GM23248 (cell line): ENCODE measurements at regions not wholly inside any gene's neighbourhood (a gene's known extent, or its start where the extent isn't known, plus 50 kb on each side); places are given as distances from the start of the nearest gene placed in this dataset.

Source experiments
- DNase-seq: peaks from one replicate; pipeline ENCODE4 v3.0.0-alpha.2; 2015
- H2AFZ ChIP-seq: fragments of 200-600 bp; sonication (generic); 2 replicates; pipeline ENCODE4 v1.6.1; 2016; ENCODE audit warnings: antibody characterized with exemption
- H3F3A ChIP-seq: fragments of 200-600 bp; sonication (generic); 2 replicates; pipeline ENCODE4 v1.6.1; 2016; ENCODE audit warnings: mild to moderate bottlenecking, antibody characterized with exemption, mixed run types; ENCODE audit not compliant: insufficient read depth
- H3K27ac ChIP-seq: fragments of 200-600 bp; sonication (generic); 2 replicates; pipeline ENCODE4 v1.5.1; 2016; ENCODE audit warnings: mild to moderate bottlenecking
- H3K27me3 ChIP-seq: fragments of 200-600 bp; sonication (generic); replicated peaks from 2 replicates; pipeline ENCODE4 v1.6.1; 2016; ENCODE audit warnings: mild to moderate bottlenecking; ENCODE audit not compliant: insufficient read depth
- H3K36me3 ChIP-seq: fragments of 200-600 bp; sonication (generic); 2 replicates; pipeline ENCODE4 v1.6.1; 2016; ENCODE audit warnings: low read depth, mild to moderate bottlenecking
- H3K4me1 ChIP-seq: fragments of 200-600 bp; sonication (generic); 2 replicates; pipeline ENCODE4 v1.6.1; 2016; ENCODE audit warnings: mild to moderate bottlenecking; ENCODE audit not compliant: insufficient read depth
- H3K4me2 ChIP-seq: fragments of 200-600 bp; sonication (generic); one replicate; pipeline ENCODE4 v1.6.1; 2016; ENCODE audit warnings: mild to moderate bottlenecking; ENCODE audit not compliant: unreplicated experiment
- H3K4me3 ChIP-seq: fragments of 200-600 bp; sonication (generic); 2 replicates; pipeline ENCODE4 v1.5.1; 2016; ENCODE audit warnings: mild to moderate bottlenecking
- H3K79me2 ChIP-seq: fragments of 200-600 bp; sonication (generic); 2 replicates; pipeline ENCODE4 v1.6.1; 2016; ENCODE audit warnings: mild to moderate bottlenecking; ENCODE audit not compliant: insufficient read depth
- H3K9ac ChIP-seq: fragments of 200-600 bp; sonication (generic); 2 replicates; pipeline ENCODE4 v1.6.1; 2016; ENCODE audit warnings: mild to moderate bottlenecking
- H3K9me2 ChIP-seq: fragments of 200-600 bp; sonication (generic); 2 replicates; pipeline ENCODE4 v1.6.1; 2016; ENCODE audit warnings: mixed run types, mild to moderate bottlenecking, moderate library complexity; ENCODE audit not compliant: insufficient read depth
- H3K9me3 ChIP-seq: fragments of 200-600 bp; sonication (generic); one replicate; pipeline ENCODE4 v1.6.1; 2017; ENCODE audit warnings: low read depth
- H4K20me1 ChIP-seq: fragments of 200-600 bp; sonication (generic); 2 replicates; pipeline ENCODE4 v1.6.0; 2016; ENCODE audit not compliant: insufficient read depth
- EZH2 ChIP-seq: fragments of 200-600 bp; sonication (generic); IDR thresholded peaks from 2 replicates; pipeline ENCODE4 v1.6.1; 2018; ENCODE audit warnings: antibody characterized with exemption, mild to moderate bottlenecking; ENCODE audit not compliant: insufficient read depth, poor library complexity, severe bottlenecking
- EZH2phosphoT487 ChIP-seq: fragments of 200-600 bp; sonication (generic); IDR thresholded peaks from 2 replicates; pipeline ENCODE4 v1.6.1; 2018; ENCODE audit warnings: antibody characterized with exemption, moderate library complexity, mild to moderate bottlenecking, low read depth; ENCODE audit not compliant: insufficient read depth
- WGBS, 2 experiments: methylation state at CpG; one replicate each; pipeline ENCODE4 v1.1.6; 2015 to 2017; ENCODE audit warnings: low lambda C conversion rate in 2 of 2, low coverage in 1 of 2; ENCODE audit errors: missing lambda C conversion rate in 2 of 2; 5-methylcytosine and 5-hydroxymethylcytosine counted together
- in situ Hi-C: fragments of 300-500 bp; cut with MboI; formaldehyde crosslinking; loops from 2 replicates; pipeline ENCODE4 v1.15.0; 2020

DNA sequence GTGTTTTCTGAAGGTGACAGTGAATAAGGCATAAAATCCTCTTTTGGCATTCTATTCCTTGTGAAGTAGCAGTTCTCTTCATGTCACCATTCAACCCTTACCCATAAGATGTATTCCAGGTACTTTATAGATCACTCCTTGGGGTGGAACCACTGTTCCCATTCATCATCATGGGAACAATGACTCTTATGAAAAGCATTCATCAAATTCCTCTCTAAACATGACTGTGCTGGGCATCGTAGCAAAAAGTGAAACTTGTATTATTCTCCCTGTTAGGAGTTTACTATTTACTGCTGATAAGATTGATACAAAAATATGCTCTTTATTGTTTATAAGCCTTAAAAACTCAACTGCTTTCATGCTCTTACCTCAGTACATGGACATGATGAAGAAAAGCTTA is 793.4 kb downstream of the LIG4 start:
- no peaks in the 10 kb centered on the region for H3K36me3 ChIP-seq
- 0 out of 2 replicates have a peak, but pooled peaks cover 4% of the 10 kb centered on the region for H3K9me2 ChIP-seq
- H3K4me2 ChIP-seq = peak overlapping the region; percentile 92
- H3K9ac ChIP-seq = peak overlapping the region; percentile 37; the same call in 1 of the 2 replicates
- no peaks in the 10 kb centered on the region for H3K27me3 ChIP-seq
- no peak overlapping the region for H3K27ac ChIP-seq
- peaks cover 16% of the 10 kb centered on the region for H3K79me2 ChIP-seq
- peaks cover 23% of the 10 kb centered on the region for H3K4me1 ChIP-seq
- H3K9me3 ChIP-seq = no peaks in the 10 kb centered on the region
- no peaks in the 10 kb centered on the region for H4K20me1 ChIP-seq
- TF ChIP-seq EZH2phosphoT487 (no peak), EZH2 (no peak)
- peak overlapping the region; percentile 40 for H3K4me3 ChIP-seq
- WGBS, 2 experiments = 4 to 11% methylated on average over 1 of the region's 1 CpG
- DNase-seq = peak; percentile 66
- H3F3A ChIP-seq = peaks cover 7% of the 10 kb centered on the region; the same call in 1 of the 2 replicates
- in situ Hi-C loops = no loop called here
- peak overlapping the region; percentile 33; the same call in 1 of the 2 replicates for H2AFZ ChIP-seq

DNA sequence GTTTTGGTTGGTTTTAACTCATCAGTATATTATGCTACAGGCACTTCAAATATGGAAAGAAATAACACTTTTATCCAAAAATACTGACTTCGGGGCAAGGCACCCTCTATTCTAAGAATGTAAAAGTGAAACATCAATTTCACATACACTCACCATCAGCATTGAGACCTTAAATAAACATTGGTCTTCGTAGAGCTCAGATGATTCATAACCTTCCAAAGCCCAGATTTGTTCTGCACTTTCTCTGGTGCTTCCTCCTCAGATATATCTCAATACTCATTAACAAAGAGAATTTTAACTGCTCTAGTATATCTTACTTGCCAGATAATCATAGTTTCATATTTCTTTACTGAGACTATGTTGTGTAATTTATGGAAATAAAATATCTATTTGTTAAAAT is 794.3 kb downstream of the LIG4 start:
- WGBS, 2 experiments = 26 to 31% methylated on average over 2 of the region's 2 CpGs
- in situ Hi-C loops = no loop called here
- Histone ChIP-seq H3K4me3 (peak overlapping the region; percentile 48), H3K4me2 (peak overlapping the region; percentile 92), H3K79me2 (peaks cover 16% of the 10 kb centered on the region), H3K9ac (no peak overlapping the region), H3K9me3 (no peaks in the 10 kb centered on the region), H3K27ac (peak overlapping the region; percentile 5; the same call in 1 of the 2 replicates), H3K4me1 (peaks cover 23% of the 10 kb centered on the region), H3F3A (peaks cover 7% of the 10 kb centered on the region; the same call in 1 of the 2 replicates), H3K9me2 (0 out of 2 replicates have a peak, but pooled peaks cover 4% of the 10 kb centered on the region), H4K20me1 (no peaks in the 10 kb centered on the region), H2AFZ (no peak overlapping the region), H3K36me3 (no peaks in the 10 kb centered on the region), H3K27me3 (no peaks in the 10 kb centered on the region)
- DNase-seq = peak; percentile 77
- TF ChIP-seq EZH2 (no peak), EZH2phosphoT487 (no peak)

DNA sequence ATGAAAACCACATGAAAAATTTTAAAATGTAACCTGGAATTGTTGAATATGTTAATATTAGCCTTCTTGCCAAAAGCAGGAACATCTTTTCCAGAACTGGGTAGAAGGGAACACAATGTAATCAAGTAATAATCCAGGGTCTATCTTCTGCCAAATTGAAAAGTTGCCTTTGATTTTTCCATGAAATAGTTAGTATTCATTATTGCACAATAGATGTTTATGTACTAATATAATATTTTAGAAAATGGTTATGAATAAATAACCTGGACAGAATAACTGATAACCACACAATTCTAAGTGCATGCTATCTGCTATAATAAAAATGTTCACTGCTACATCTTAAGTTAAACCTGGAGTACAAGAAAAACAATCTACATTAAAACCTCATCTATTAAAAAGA is 802.3 kb downstream of the LIG4 start:
- no peaks in the 10 kb centered on the region for H3F3A ChIP-seq
- DNase-seq = no peak
- no peak overlapping the region for H3K27ac ChIP-seq
- no peaks in the 10 kb centered on the region for H3K9me3 ChIP-seq
- H3K4me1 ChIP-seq = no peaks in the 10 kb centered on the region
- no peak for TF ChIP-seq EZH2phosphoT487
- no peak for TF ChIP-seq EZH2
- H3K4me2 ChIP-seq = no peak overlapping the region
- H3K36me3 ChIP-seq = no peaks in the 10 kb centered on the region
- H3K9ac ChIP-seq = no peak overlapping the region
- no peaks in the 10 kb centered on the region for H3K27me3 ChIP-seq
- no peak overlapping the region for H2AFZ ChIP-seq
- in situ Hi-C loops = no loop called here
- H4K20me1 ChIP-seq = no peaks in the 10 kb centered on the region
- no peak overlapping the region for H3K4me3 ChIP-seq
- peaks cover 4% of the 10 kb centered on the region; the same call in 1 of the 2 replicates for H3K79me2 ChIP-seq
- H3K9me2 ChIP-seq = no peaks in the 10 kb centered on the region

DNA sequence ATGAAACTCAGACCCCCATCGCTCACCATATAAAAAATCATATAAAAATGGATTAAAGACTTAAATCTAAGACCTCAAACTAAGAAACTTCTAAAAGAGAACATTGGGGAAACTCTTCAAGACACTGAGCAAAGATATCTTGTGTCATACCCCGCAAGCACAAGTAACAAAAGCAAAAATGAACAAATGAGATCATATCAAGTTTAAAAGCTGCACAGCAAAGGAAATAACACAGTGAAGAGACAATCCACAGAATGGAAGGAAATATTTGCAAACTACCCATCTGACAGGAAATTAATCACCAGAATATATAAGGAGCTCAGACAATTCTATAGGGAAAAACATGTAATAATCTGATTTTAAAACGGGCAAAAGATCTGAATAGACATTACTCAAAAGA is 808.3 kb downstream of the LIG4 start:
- H3K9ac ChIP-seq = no peak overlapping the region

DNA sequence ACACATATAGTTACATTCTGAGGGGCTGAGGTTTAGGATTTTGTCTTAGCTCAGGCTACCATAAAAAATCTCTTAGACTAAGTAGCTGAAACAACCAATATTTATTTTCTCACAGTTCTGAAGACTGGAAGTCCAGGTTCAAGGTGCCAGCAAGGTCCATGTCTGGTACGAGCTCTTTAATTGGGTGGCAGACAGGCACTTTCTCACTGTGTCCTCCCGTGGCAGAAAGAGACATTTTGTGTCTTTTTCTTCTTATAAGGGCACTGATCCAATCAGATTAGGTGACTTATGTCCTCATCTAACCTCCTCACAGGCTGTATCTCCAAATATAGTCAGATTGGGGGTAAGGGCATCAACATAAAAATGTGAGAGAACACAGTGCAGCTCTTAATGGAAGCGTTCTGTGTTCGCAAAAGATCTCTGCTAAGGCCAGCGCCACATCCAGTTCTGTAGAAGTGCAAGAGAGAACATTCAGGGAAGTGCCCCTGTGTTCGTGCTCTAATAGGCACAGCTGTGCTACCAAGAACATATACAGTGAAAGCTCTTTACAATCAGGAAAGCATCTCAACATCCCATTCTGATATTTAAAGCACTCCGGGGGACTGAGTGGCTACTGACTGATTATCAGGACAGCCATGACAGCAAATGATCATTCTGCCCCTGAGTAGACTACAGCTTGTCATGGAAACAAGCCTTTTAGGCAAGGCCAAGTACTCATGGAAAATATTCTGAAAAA is 819.2 kb downstream of the LIG4 start:
- in situ Hi-C loops = no loop called here
- Histone ChIP-seq H4K20me1 (no peaks in the 10 kb centered on the region), H3K9ac (no peak overlapping the region), H2AFZ (no peak overlapping the region), H3K9me3 (no peaks in the 10 kb centered on the region), H3F3A (no peaks in the 10 kb centered on the region), H3K4me1 (no peaks in the 10 kb centered on the region), H3K27ac (no peak overlapping the region), H3K36me3 (no peaks in the 10 kb centered on the region), H3K27me3 (no peaks in the 10 kb centered on the region), H3K4me3 (no peak overlapping the region), H3K9me2 (0 out of 2 replicates have a peak, but pooled peaks cover 4% of the 10 kb centered on the region), H3K79me2 (0 out of 2 replicates have a peak, but pooled peaks cover 4% of the 10 kb centered on the region), H3K4me2 (no peak overlapping the region)
- no peak for DNase-seq
- WGBS, 2 experiments = 76 to 80% methylated on average over 7 of the region's 7 CpGs
- TF ChIP-seq EZH2phosphoT487 (no peak), EZH2 (no peak)

More for the DNA sequence above, 808.3 kb downstream of the LIG4 start:
- H2AFZ ChIP-seq = no peak overlapping the region
- H3K27ac ChIP-seq = no peak overlapping the region
- no peak overlapping the region for H3K4me3 ChIP-seq
- no peak overlapping the region for H3K4me2 ChIP-seq
- in situ Hi-C loops = no loop called here
- DNase-seq = no peak
- H3K27me3 ChIP-seq = no peaks in the 10 kb centered on the region
- peaks cover 5% of the 10 kb centered on the region for H3K9me3 ChIP-seq
- 91 to 92% methylated on average over 3 of the region's 3 CpGs for WGBS, 2 experiments
- TF ChIP-seq EZH2phosphoT487 (no peak), EZH2 (no peak)
- H3K79me2 ChIP-seq = peaks cover 27% of the 10 kb centered on the region
- no peaks in the 10 kb centered on the region for H3K4me1 ChIP-seq
- H3F3A ChIP-seq = no peaks in the 10 kb centered on the region
- H4K20me1 ChIP-seq = no peaks in the 10 kb centered on the region
- no peaks in the 10 kb centered on the region for H3K9me2 ChIP-seq
- H3K36me3 ChIP-seq = no peaks in the 10 kb centered on the region
